ENCODE measurements at regions not wholly inside any gene's neighbourhood (a gene's known extent, or its start where the extent isn't known, plus 50 kb on each side); places are given as distances from the start of the nearest gene placed in this dataset.

GRCh38 chr14:96931751-96932150, 134.6 kb downstream of the VRK1 start:
- DNase-seq = no peak

GRCh38 chr14:96934638-96935330, 137.6 kb downstream of the VRK1 start:
- DNase-seq = no peak

GRCh38 chr14:96938946-96939345, 141.8 kb downstream of the VRK1 start:
- DNase-seq = no peak

GRCh38 chr14:96940009-96940408, 142.8 kb downstream of the VRK1 start:
- DNase-seq = no peak

GRCh38 chr14:96944297-96944696, 147.1 kb downstream of the VRK1 start:
- no peak for DNase-seq

- no peak for DNase-seq
Measured at GRCh38 chr14:96945721-96946120, 148.5 kb downstream of the VRK1 start.

GRCh38 chr14:96949594-96949993, 152.4 kb downstream of the VRK1 start:
- peak in 2 of 14 donors; percentile 6 to 8 for DNase-seq

- DNase-seq = no peak
Measured at GRCh38 chr14:96951511-96951910, 154.3 kb downstream of the VRK1 start.

GRCh38 chr14:96953087-96953874, 156.1 kb downstream of the VRK1 start:
- DNase-seq = no peak

GRCh38 chr14:96953875-96954185, 156.6 kb downstream of the VRK1 start:
- DNase-seq = no peak

GRCh38 chr14:96956464-96957239, 159.5 kb downstream of the VRK1 start:
- DNase-seq = no peak

- DNase-seq = no peak
Measured at GRCh38 chr14:96958057-96958456, 160.9 kb downstream of the VRK1 start.

GRCh38 chr14:96959992-96960391, 162.8 kb downstream of the VRK1 start:
- no peak for DNase-seq

- DNase-seq = no peak
Measured at GRCh38 chr14:96960598-96961116, 163.5 kb downstream of the VRK1 start.

- DNase-seq = no peak
Measured at GRCh38 chr14:96961895-96962294, 164.7 kb downstream of the VRK1 start.

GRCh38 chr14:96962337-96962736, 165.2 kb downstream of the VRK1 start:
- DNase-seq = no peak

GRCh38 chr14:96964726-96965415, 167.7 kb downstream of the VRK1 start:
- DNase-seq = no peak

- peak in 1 of 14 donors; percentile 77 for DNase-seq
Measured at GRCh38 chr14:96965885-96966595, 168.9 kb downstream of the VRK1 start.

GRCh38 chr14:96975116-96975515, 177.9 kb downstream of the VRK1 start:
- no peak for DNase-seq

- DNase-seq = no peak
Measured at GRCh38 chr14:96978525-96979272, 181.5 kb downstream of the VRK1 start.

- no peak for DNase-seq
Measured at GRCh38 chr14:96979611-96980074, 182.5 kb downstream of the VRK1 start.
